Esophagus squamous epithelium (tissue), 5 donors: ENCODE measurements at regions not wholly inside any gene's neighbourhood (a gene's known extent, or its start where the extent isn't known, plus 50 kb on each side); places are given as distances from the start of the nearest gene placed in this dataset.

Source experiments
- DNase-seq: peaks from one replicate; lab custom pipeline; 2025; lab: John Stamatoyannopoulos, UW
- H3K27ac ChIP-seq, 4 donors: fragments of 200-600 bp; sonication (generic); one replicate each; pipeline ENCODE4 v1.5.1; 2016 to 2019; ENCODE audit warnings: mild to moderate bottlenecking in 1 of 4
- H3K27me3 ChIP-seq, 4 donors: fragments of 200-600 bp; sonication (generic); 1 replicate in 3 of 4; 2 replicates in 1 of 4; pipeline versions ENCODE4 v1.5.1 to v1.6.0; 2017 to 2021; ENCODE audit warnings: antibody characterized with exemption in 1 of 4
- H3K36me3 ChIP-seq, 3 donors: fragments of 200-600 bp; sonication (generic); one replicate each; pipeline ENCODE4 v1.5.1; 2016 to 2019
- H3K4me1 ChIP-seq, 3 donors: fragments of 200-600 bp; sonication (generic); one replicate each; pipeline ENCODE4 v1.5.1; 2017 to 2019
- H3K4me3 ChIP-seq, 4 donors: fragments of 200-600 bp; sonication (generic); 1 replicate in 3 of 4; 2 replicates in 1 of 4; pipeline ENCODE4 v1.5.1; 2016 to 2019; ENCODE audit warnings: mild to moderate bottlenecking in 2 of 4, moderate library complexity in 1 of 4
- H3K9me3 ChIP-seq, 3 donors: fragments of 200-600 bp; sonication (generic); one replicate each; pipeline ENCODE4 v1.5.1; 2016 to 2019
- POLR2A ChIP-seq, 4 donors: fragments of 450-650 bp; IDR thresholded peaks; one replicate each; pipeline ENCODE4 v1.6.1; 2017; ENCODE audit warnings: antibody characterized with exemption in 4 of 4, mild to moderate bottlenecking in 4 of 4, moderate library complexity in 3 of 4
- WGBS, 2 donors: methylation state at CpG; one replicate each; pipeline ENCODE4 v1.1.5; 2018; 5-methylcytosine and 5-hydroxymethylcytosine counted together
- intact Hi-C: fragments of 100-400 bp; cut with DNase I; formaldehyde crosslinking; loops from one replicate; pipeline ENCODE4 v1.15.0; 2022
- TF ChIP-seq, protein P1 (sequence below), 6 experiments: fragments of 450-650 bp in 4 of 6; fragments of 200-600 bp in 2 of 6; sonication (generic) in 2 of 6; IDR thresholded peaks; one replicate each; pipeline ENCODE4 v1.5.1; 2016 to 2019; ENCODE audit warnings: antibody characterized with exemption in 6 of 6, mild to moderate bottlenecking in 4 of 6, moderate library complexity in 4 of 6
- donor health status: DM: yes; HTN: yes; CAD: no.

DNA sequence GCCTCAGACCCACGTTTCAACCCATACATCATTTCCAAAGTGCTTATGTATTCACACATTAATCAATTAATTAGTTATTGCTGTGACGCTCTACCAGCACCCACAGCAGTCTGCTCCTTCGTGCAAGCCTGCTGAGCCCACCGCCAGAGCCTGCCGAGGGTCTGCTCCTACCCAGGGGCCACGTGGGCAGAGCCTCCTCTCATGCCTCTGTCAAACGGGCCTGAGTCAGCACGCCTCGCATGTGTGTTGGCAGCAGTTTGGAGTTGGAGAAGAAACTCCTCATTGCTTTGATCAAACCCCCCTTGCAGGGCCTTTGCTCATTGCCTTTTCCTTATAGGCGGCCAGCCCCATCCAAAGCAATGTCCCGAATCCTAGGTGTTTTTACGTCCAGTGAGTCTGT, 256.2 kb upstream of the IRX4 start:
- Histone ChIP-seq H3K4me3 (no peak overlapping the region), H3K36me3 (no peaks in the 10 kb centered on the region), H3K9me3 (peaks cover 0 to 2% (median 0%) of the 10 kb centered on the region in 3 donors), H3K4me1 (peaks cover 0 to 9% (median 0%) of the 10 kb centered on the region in 3 donors), H3K27ac (no peak overlapping the region), H3K27me3 (peaks cover 0 to 40% (median 0%) of the 10 kb centered on the region in 4 donors)
- no peak for TF ChIP-seq POLR2A (IDR thresholded peaks at IDR 0.05)
- intact Hi-C loops, result no loop called here
- DNase-seq, result no peak
- 66 to 83% methylated on average over 3 to 7 of the region's 12 CpGs for WGBS, 2 donors

GRCh38 chr5:2137444-2138050, 254.8 kb upstream of the IRX4 start:
- H3K27me3 ChIP-seq, result peaks cover 0 to 28% (median 0%) of the 10 kb centered on the region in 4 donors
- DNase-seq, result no peak
- intact Hi-C loops, result no loop called here
- peaks cover 0 to 8% (median 0%) of the 10 kb centered on the region in 3 donors for H3K4me1 ChIP-seq
- no peak overlapping the region for H3K27ac ChIP-seq
- no peak overlapping the region for H3K4me3 ChIP-seq
- no peaks in the 10 kb centered on the region for H3K36me3 ChIP-seq
- TF ChIP-seq POLR2A (IDR thresholded peaks at IDR 0.05), result no peak
- TF ChIP-seq, protein P1, sequence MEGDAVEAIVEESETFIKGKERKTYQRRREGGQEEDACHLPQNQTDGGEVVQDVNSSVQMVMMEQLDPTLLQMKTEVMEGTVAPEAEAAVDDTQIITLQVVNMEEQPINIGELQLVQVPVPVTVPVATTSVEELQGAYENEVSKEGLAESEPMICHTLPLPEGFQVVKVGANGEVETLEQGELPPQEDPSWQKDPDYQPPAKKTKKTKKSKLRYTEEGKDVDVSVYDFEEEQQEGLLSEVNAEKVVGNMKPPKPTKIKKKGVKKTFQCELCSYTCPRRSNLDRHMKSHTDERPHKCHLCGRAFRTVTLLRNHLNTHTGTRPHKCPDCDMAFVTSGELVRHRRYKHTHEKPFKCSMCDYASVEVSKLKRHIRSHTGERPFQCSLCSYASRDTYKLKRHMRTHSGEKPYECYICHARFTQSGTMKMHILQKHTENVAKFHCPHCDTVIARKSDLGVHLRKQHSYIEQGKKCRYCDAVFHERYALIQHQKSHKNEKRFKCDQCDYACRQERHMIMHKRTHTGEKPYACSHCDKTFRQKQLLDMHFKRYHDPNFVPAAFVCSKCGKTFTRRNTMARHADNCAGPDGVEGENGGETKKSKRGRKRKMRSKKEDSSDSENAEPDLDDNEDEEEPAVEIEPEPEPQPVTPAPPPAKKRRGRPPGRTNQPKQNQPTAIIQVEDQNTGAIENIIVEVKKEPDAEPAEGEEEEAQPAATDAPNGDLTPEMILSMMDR (IDR thresholded peaks at IDR 0.05), result no peak
- H3K9me3 ChIP-seq, result no peaks in the 10 kb centered on the region
- 90 to 94% methylated on average over 2 to 20 of the region's 21 CpGs for WGBS, 2 donors

- H3K27me3 ChIP-seq, result peaks cover 0 to 21% (median 0%) of the 10 kb centered on the region in 4 donors
- intact Hi-C loops, result no loop called here
- H3K4me3 ChIP-seq, result no peak overlapping the region
- 68 to 76% methylated on average over 42 to 43 of the region's 44 CpGs for WGBS, 2 donors
- no peak for DNase-seq
- no peaks in the 10 kb centered on the region for H3K9me3 ChIP-seq
- H3K4me1 ChIP-seq, result peaks cover 0 to 1% (median 0%) of the 10 kb centered on the region in 3 donors
- H3K36me3 ChIP-seq, result no peaks in the 10 kb centered on the region
- no peak overlapping the region for H3K27ac ChIP-seq
- TF ChIP-seq, protein P1 (IDR thresholded peaks at IDR 0.05), result no peak
- no peak for TF ChIP-seq POLR2A (IDR thresholded peaks at IDR 0.05)
Measured at GRCh38 chr5:2136728-2137333, 254.1 kb upstream of the IRX4 start.

- WGBS, 2 donors, result 17 to 69% methylated on average over 1 to 4 of the region's 5 CpGs
- H3K27ac ChIP-seq, result no peak overlapping the region
Measured at GRCh38 chr5:2135833-2136232, 253.1 kb upstream of the IRX4 start.

GRCh38 chr5:2135354-2135753, 252.6 kb upstream of the IRX4 start:
- H3K4me3 ChIP-seq, result no peak overlapping the region
- H3K9me3 ChIP-seq, result no peaks in the 10 kb centered on the region
- TF ChIP-seq POLR2A (IDR thresholded peaks at IDR 0.05), result no peak
- TF ChIP-seq, protein P1 (IDR thresholded peaks at IDR 0.05), result no peak
- no peaks in the 10 kb centered on the region for H3K4me1 ChIP-seq
- H3K27me3 ChIP-seq, result peaks cover 0 to 9% (median 0%) of the 10 kb centered on the region in 4 donors
- no peak overlapping the region for H3K27ac ChIP-seq
- WGBS, 2 donors, result 38 to 87% methylated on average over 4 to 6 of the region's 8 CpGs
- no peak for DNase-seq
- intact Hi-C loops, result no loop called here
- H3K36me3 ChIP-seq, result no peaks in the 10 kb centered on the region

More at GRCh38 chr5:2135833-2136232, 253.1 kb upstream of the IRX4 start:
- Histone ChIP-seq H3K27me3 (peaks cover 0 to 14% (median 0%) of the 10 kb centered on the region in 4 donors), H3K36me3 (no peaks in the 10 kb centered on the region), H3K9me3 (no peaks in the 10 kb centered on the region), H3K4me1 (no peaks in the 10 kb centered on the region), H3K4me3 (no peak overlapping the region)
- TF ChIP-seq, protein P1 (IDR thresholded peaks at IDR 0.05), result no peak
- TF ChIP-seq POLR2A (IDR thresholded peaks at IDR 0.05), result no peak
- intact Hi-C loops, result no loop called here
- no peak for DNase-seq
